SU-DHL-6 (cell line): ENCODE measurements at regions not wholly inside any gene's neighbourhood (a gene's known extent, or its start where the extent isn't known, plus 50 kb on each side); places are given as distances from the start of the nearest gene placed in this dataset.

ENCODE experiments used
- H2AFZ ChIP-seq: fragments of 200-600 bp; sonication (generic); 2 replicates; pipeline ENCODE4 v1.6.1; 2014; ENCODE audit warnings: low read depth, mild to moderate bottlenecking, moderate library complexity, mixed read lengths, antibody characterized with exemption, low read length; ENCODE audit not compliant: severe bottlenecking
- H3F3A ChIP-seq: fragments of 200-600 bp; shearing (Covaris generic); 2 replicates; pipeline ENCODE4 v1.6.0; 2016; ENCODE audit warnings: antibody characterized with exemption, mild to moderate bottlenecking; ENCODE audit not compliant: insufficient read depth
- H3K27ac ChIP-seq: fragments of 200-600 bp; sonication (generic); 2 replicates; pipeline ENCODE4 v1.5.1; 2016; ENCODE audit warnings: low read depth, mild to moderate bottlenecking, low read length, moderate library complexity, mixed read lengths
- H3K27me3 ChIP-seq: fragments of 200-600 bp; sonication (generic), shearing (Covaris generic); 2 replicates; pipeline ENCODE4 v1.6.0; 2014; ENCODE audit warnings: mild to moderate bottlenecking, low read length
- H3K36me3 ChIP-seq: fragments of 200-600 bp; sonication (generic); 2 replicates; pipeline ENCODE4 v1.6.1; 2014; ENCODE audit warnings: mild to moderate bottlenecking, low read length, mixed read lengths
- H3K4me2 ChIP-seq: fragments of 300-600, 200-600 bp; shearing (Covaris generic), sonication (generic); 2 replicates; pipeline ENCODE4 v1.6.0; 2014; ENCODE audit warnings: low read length, low read depth, mild to moderate bottlenecking; ENCODE audit not compliant: poor library complexity, severe bottlenecking
- H3K4me3 ChIP-seq: fragments of 200-600 bp; sonication (generic); 2 replicates; pipeline ENCODE4 v1.5.1; 2014; ENCODE audit warnings: antibody characterized with exemption, low read length, mild to moderate bottlenecking, mixed read lengths; ENCODE audit not compliant: insufficient read depth, poor library complexity, severe bottlenecking
- H3K79me2 ChIP-seq: fragments of 200-600 bp; sonication (generic); 2 replicates; pipeline ENCODE4 v1.6.1; 2014; ENCODE audit warnings: mild to moderate bottlenecking, low read length, moderate library complexity; ENCODE audit not compliant: insufficient read depth
- H3K9ac ChIP-seq: fragments of 200-600 bp; sonication (generic); 2 replicates; pipeline ENCODE4 v1.7.0; 2014; ENCODE audit warnings: mild to moderate bottlenecking, low read length
- H3K9me2 ChIP-seq: fragments of 200-600 bp; sonication (generic); replicated peaks from 2 replicates; pipeline ENCODE4 v1.6.1; 2014; ENCODE audit warnings: low read length; ENCODE audit not compliant: insufficient read depth
- H3K9me3 ChIP-seq: fragments of 200-600 bp; sonication (generic); 2 replicates; pipeline ENCODE4 v1.6.1; 2014; ENCODE audit warnings: low read length, mixed read lengths; ENCODE audit not compliant: insufficient read depth
- H4K20me1 ChIP-seq: fragments of 200-600 bp; sonication (generic); 2 replicates; pipeline ENCODE4 v1.6.1; 2014; ENCODE audit warnings: low read depth, mild to moderate bottlenecking, antibody characterized with exemption, low read length, moderate library complexity, mixed read lengths
- EZH2phosphoT487 ChIP-seq: fragments of 200-600 bp; sonication (generic), shearing (Covaris generic); conservative IDR thresholded peaks from 2 replicates; pipeline ENCODE4 v1.6.1; 2018; ENCODE audit warnings: mild to moderate bottlenecking, antibody characterized with exemption, low read length, moderate library complexity, mixed read lengths
- TF ChIP-seq, protein P1 (sequence below): fragments of 200-600 bp; sonication (generic); IDR thresholded peaks from one replicate; pipeline ENCODE4 v1.5.1; 2017; ENCODE audit warnings: antibody characterized with exemption, mild to moderate bottlenecking, low read length, moderate library complexity; ENCODE audit not compliant: insufficient read depth, poor library complexity, severe bottlenecking

DNA sequence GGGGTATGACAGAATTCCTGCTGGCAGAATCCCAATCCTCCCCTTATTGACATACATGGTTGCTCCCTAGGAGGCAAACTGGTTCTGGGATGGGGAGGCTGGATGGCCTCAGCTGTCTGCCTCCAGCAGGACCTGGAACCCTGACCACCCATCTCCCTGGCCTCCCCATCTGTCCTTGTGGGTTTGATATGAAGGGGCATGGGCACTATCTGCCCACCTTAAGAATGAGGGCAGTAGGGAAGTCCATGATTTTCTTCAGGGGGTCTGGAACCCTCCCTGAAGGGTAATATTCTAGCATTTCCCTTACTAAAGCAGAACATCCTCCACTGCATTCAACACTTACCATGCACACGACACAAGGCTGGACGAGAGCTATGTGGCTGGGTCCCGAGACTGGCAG, 113.6 kb downstream of the VAPA start:
- no peak overlapping the region for H2AFZ ChIP-seq
- H3K9ac ChIP-seq = no peak overlapping the region
- no peaks in the 10 kb centered on the region for H3K9me2 ChIP-seq
- H3F3A ChIP-seq = no peaks in the 10 kb centered on the region
- no peaks in the 10 kb centered on the region for H3K27me3 ChIP-seq
- H3K4me2 ChIP-seq = no peak overlapping the region
- no peaks in the 10 kb centered on the region for H3K79me2 ChIP-seq
- H4K20me1 ChIP-seq = no peaks in the 10 kb centered on the region
- H3K4me3 ChIP-seq = no peak overlapping the region
- no peak overlapping the region for H3K27ac ChIP-seq
- H3K36me3 ChIP-seq = no peaks in the 10 kb centered on the region
- H3K9me3 ChIP-seq = no peaks in the 10 kb centered on the region
- TF ChIP-seq, protein P1, sequence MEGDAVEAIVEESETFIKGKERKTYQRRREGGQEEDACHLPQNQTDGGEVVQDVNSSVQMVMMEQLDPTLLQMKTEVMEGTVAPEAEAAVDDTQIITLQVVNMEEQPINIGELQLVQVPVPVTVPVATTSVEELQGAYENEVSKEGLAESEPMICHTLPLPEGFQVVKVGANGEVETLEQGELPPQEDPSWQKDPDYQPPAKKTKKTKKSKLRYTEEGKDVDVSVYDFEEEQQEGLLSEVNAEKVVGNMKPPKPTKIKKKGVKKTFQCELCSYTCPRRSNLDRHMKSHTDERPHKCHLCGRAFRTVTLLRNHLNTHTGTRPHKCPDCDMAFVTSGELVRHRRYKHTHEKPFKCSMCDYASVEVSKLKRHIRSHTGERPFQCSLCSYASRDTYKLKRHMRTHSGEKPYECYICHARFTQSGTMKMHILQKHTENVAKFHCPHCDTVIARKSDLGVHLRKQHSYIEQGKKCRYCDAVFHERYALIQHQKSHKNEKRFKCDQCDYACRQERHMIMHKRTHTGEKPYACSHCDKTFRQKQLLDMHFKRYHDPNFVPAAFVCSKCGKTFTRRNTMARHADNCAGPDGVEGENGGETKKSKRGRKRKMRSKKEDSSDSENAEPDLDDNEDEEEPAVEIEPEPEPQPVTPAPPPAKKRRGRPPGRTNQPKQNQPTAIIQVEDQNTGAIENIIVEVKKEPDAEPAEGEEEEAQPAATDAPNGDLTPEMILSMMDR = no peak
- TF ChIP-seq EZH2phosphoT487 = no peak

DNA sequence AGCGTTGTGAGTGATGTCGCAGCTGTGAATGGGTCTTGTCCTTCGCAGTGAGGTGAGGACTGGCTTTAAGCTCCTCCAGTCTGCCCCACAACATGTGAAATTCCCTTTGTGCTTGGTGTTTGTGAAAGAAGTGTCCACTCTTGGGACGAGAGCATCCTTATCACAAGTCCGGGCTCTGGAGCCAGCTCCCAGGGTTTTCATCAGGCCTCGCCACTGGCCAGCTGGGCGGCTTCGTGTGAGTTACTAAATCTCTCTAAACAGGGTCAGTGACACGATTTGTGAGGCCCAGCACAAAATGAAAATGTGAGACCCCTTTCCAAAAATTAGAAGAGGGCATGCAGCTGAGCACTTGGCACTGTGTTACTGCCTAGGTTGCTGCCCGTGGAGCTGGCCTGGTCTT, 115.9 kb downstream of the VAPA start:
- H3K4me3 ChIP-seq = no peak overlapping the region
- no peak overlapping the region for H3K9ac ChIP-seq
- H3K9me2 ChIP-seq = no peaks in the 10 kb centered on the region
- H3K36me3 ChIP-seq = no peaks in the 10 kb centered on the region
- no peaks in the 10 kb centered on the region for H3F3A ChIP-seq
- H4K20me1 ChIP-seq = no peaks in the 10 kb centered on the region
- no peaks in the 10 kb centered on the region for H3K79me2 ChIP-seq
- H3K27me3 ChIP-seq = no peaks in the 10 kb centered on the region
- no peak overlapping the region for H3K4me2 ChIP-seq
- no peaks in the 10 kb centered on the region for H3K9me3 ChIP-seq
- no peak overlapping the region for H3K27ac ChIP-seq
- no peak overlapping the region for H2AFZ ChIP-seq
- TF ChIP-seq, protein P1 = no peak
- no peak for TF ChIP-seq EZH2phosphoT487

DNA sequence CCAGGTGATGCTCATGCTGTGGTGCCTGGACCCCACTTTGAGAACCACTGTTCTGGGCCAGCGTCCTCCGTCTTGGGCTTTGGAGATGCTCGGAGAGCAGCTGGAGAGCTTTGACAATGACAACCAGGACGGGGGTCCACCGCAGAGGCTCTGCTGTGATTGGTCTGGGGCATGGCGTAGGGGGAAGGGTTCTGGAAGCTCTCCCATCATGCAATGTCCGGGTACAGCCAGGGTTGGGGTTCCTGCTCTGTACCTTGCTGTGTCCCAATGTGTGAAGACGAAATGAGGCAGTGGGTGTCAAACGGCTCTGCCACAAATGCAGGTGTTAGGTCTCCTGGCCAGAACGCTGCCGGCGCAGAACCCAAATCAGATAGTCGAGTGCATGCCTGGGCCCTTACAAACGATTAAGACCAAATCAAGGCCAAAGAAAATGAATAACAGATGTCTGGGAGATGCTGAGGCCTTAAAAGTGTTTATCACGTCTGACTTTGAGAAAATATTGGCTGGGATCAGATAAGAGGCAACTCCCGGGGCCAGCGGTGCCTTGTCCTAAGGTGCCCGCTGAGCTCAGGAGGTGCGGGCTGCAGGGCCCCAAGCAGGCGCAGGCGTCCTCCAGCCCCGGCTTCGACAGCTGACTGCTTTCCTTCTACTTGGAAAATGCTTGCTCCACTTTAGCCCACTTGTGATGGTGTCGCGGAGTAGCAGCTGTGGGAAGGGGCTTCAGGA, 117.2 kb downstream of the VAPA start:
- H3K9me3 ChIP-seq = no peaks in the 10 kb centered on the region
- no peak overlapping the region for H3K27ac ChIP-seq
- TF ChIP-seq EZH2phosphoT487 = no peak
- TF ChIP-seq, protein P1 = no peak
- no peak overlapping the region for H2AFZ ChIP-seq
- no peak overlapping the region for H3K4me2 ChIP-seq
- no peaks in the 10 kb centered on the region for H3K27me3 ChIP-seq
- no peaks in the 10 kb centered on the region for H3K79me2 ChIP-seq
- no peak overlapping the region for H3K4me3 ChIP-seq
- no peaks in the 10 kb centered on the region for H3K36me3 ChIP-seq
- no peak overlapping the region for H3K9ac ChIP-seq
- H3F3A ChIP-seq = no peaks in the 10 kb centered on the region
- H4K20me1 ChIP-seq = no peaks in the 10 kb centered on the region
- H3K9me2 ChIP-seq = no peaks in the 10 kb centered on the region
